ENCODE measurements at regions not wholly inside any gene's neighbourhood (a gene's known extent, or its start where the extent isn't known, plus 50 kb on each side); places are given as distances from the start of the nearest gene placed in this dataset.
"Not testable (repeated sequence)": the region's sequence is repeated elsewhere in the genome, so short reads cannot be mapped to it uniquely, and the experiment has no call there.

- ChIA-PET POLR2A (ENCODE audit: low non-redundant PET) (no interaction called here), CTCF (interaction anchor here (0.8 kb wide), 1 partner anchor 11 kb away, joined by 3 read pairs; no protein-coding TSS in a partner anchor)
- no peak for DNase-seq (ENCODE audit: low spot score)
- no peak for TF ChIP-seq CTCF (conservative IDR thresholded peaks at IDR 0.05; ENCODE audit: low read depth)
- no peak overlapping the region for H3K27ac ChIP-seq
These were observed 64.2 kb upstream of the SMIM23 start for GRCh38 chr5:171721464-171721863.

- DNase-seq (ENCODE audit: low spot score), result no peak
- no peak overlapping the region for H3K27ac ChIP-seq
- POLR2A ChIA-PET (ENCODE audit: low non-redundant PET), result no interaction called here
- CTCF ChIA-PET, result interaction anchor here (0.9 kb wide), 1 partner anchor 241 kb away, joined by 3 read pairs; no protein-coding TSS in a partner anchor
- TF ChIP-seq CTCF (conservative IDR thresholded peaks at IDR 0.05; ENCODE audit: low read depth), result no peak
These were observed 61.0 kb upstream of the SMIM23 start for GRCh38 chr5:171724468-171725204.

GRCh38 chr5:171725205-171725601 lies 60.4 kb upstream of the SMIM23 start:
- DNase-seq (ENCODE audit: low spot score), result no peak
- ChIA-PET CTCF (no interaction called here), POLR2A (ENCODE audit: low non-redundant PET) (no interaction called here)
- H3K27ac ChIP-seq, result no peak overlapping the region
- no peak for TF ChIP-seq CTCF (conservative IDR thresholded peaks at IDR 0.05; ENCODE audit: low read depth)

GRCh38 chr5:171726819-171727218 lies 58.8 kb upstream of the SMIM23 start:
- H3K27ac ChIP-seq; DNase-seq (ENCODE audit: low spot score); POLR2A ChIA-PET (ENCODE audit: low non-redundant PET): not testable (repeated sequence)
- CTCF ChIA-PET, result interaction anchor here (0.7 kb wide), 1 partner anchor 1419 kb away, joined by 3 read pairs; no protein-coding TSS in a partner anchor

GRCh38 chr5:171728686-171729085 lies 56.9 kb upstream of the SMIM23 start:
- no peak for TF ChIP-seq CTCF (conservative IDR thresholded peaks at IDR 0.05; ENCODE audit: low read depth)
- H3K27ac ChIP-seq, result no peak overlapping the region
- ChIA-PET POLR2A (ENCODE audit: low non-redundant PET) (no interaction called here), CTCF (no interaction called here)
- DNase-seq (ENCODE audit: low spot score), result no peak
